ENCODE measurements at regions not wholly inside any gene's neighbourhood (a gene's known extent, or its start where the extent isn't known, plus 50 kb on each side); places are given as distances from the start of the nearest gene placed in this dataset.

- TF ChIP-seq CREB1 (IDR thresholded peaks at IDR 0.05; ENCODE audit: low read depth) (no peak), CEBPB (IDR thresholded peaks at IDR 0.05) (no peak), REST (IDR thresholded peaks at IDR 0.05; ENCODE audit: low read depth) (no peak), TAF1 (IDR thresholded peaks at IDR 0.05; ENCODE audit: low read depth) (no peak), MAX (IDR thresholded peaks at IDR 0.05) (no peak), TCF12 (IDR thresholded peaks at IDR 0.05; ENCODE audit: low read depth) (no peak), EP300 (IDR thresholded peaks at IDR 0.05; ENCODE audit: borderline replicate concordance) (no peak)
Observed at GRCh38 chr12:111171832-111172231, 197.1 kb downstream of the PHETA1 start.

GRCh38 chr12:111171345-111171744 lies 197.6 kb downstream of the PHETA1 start:
- TF ChIP-seq EP300 (IDR thresholded peaks at IDR 0.05; ENCODE audit: borderline replicate concordance) (no peak), EGR1 (IDR thresholded peaks at IDR 0.05) (no peak), ZBTB7A (IDR thresholded peaks at IDR 0.05; ENCODE audit: low read depth) (no peak), NFIC (IDR thresholded peaks at IDR 0.05) (no peak), CEBPB (IDR thresholded peaks at IDR 0.05) (no peak), FOXM1 (IDR thresholded peaks at IDR 0.05; ENCODE audit: borderline replicate concordance, low read depth) (no peak), REST (IDR thresholded peaks at IDR 0.05; ENCODE audit: low read depth) (no peak), USF1 (IDR thresholded peaks at IDR 0.05) (no peak), CREB1 (IDR thresholded peaks at IDR 0.05; ENCODE audit: low read depth) (no peak), TEAD4 (IDR thresholded peaks at IDR 0.05) (no peak), TAF1 (IDR thresholded peaks at IDR 0.05; ENCODE audit: low read depth) (no peak), MAX (IDR thresholded peaks at IDR 0.05) (no peak), RAD21 (IDR thresholded peaks at IDR 0.05; ENCODE audit: low read depth) (no peak), YY1 (IDR thresholded peaks at IDR 0.05; ENCODE audit: low read depth) (no peak), TCF12 (IDR thresholded peaks at IDR 0.05; ENCODE audit: low read depth) (no peak)

- TF ChIP-seq CEBPB (IDR thresholded peaks at IDR 0.05) (no peak), EP300 (IDR thresholded peaks at IDR 0.05; ENCODE audit: borderline replicate concordance) (no peak), NFIC (IDR thresholded peaks at IDR 0.05) (no peak)
Observed at GRCh38 chr12:111170543-111170942, 198.4 kb downstream of the PHETA1 start.

- TF ChIP-seq CEBPB (IDR thresholded peaks at IDR 0.05) (no peak), TAF1 (IDR thresholded peaks at IDR 0.05; ENCODE audit: low read depth) (no peak), REST (IDR thresholded peaks at IDR 0.05; ENCODE audit: low read depth) (no peak), USF1 (IDR thresholded peaks at IDR 0.05) (no peak), EP300 (IDR thresholded peaks at IDR 0.05; ENCODE audit: borderline replicate concordance) (no peak), CREB1 (IDR thresholded peaks at IDR 0.05; ENCODE audit: low read depth) (no peak), NFIC (IDR thresholded peaks at IDR 0.05) (no peak), TCF12 (IDR thresholded peaks at IDR 0.05; ENCODE audit: low read depth) (no peak), ZBTB7A (IDR thresholded peaks at IDR 0.05; ENCODE audit: low read depth) (no peak), TEAD4 (IDR thresholded peaks at IDR 0.05) (no peak), MAX (IDR thresholded peaks at IDR 0.05) (no peak), FOXM1 (IDR thresholded peaks at IDR 0.05; ENCODE audit: borderline replicate concordance, low read depth) (no peak), RAD21 (IDR thresholded peaks at IDR 0.05; ENCODE audit: low read depth) (no peak), EGR1 (IDR thresholded peaks at IDR 0.05) (no peak), YY1 (IDR thresholded peaks at IDR 0.05; ENCODE audit: low read depth) (no peak)
Observed at GRCh38 chr12:111169456-111169855, 199.4 kb downstream of the PHETA1 start.

- TF ChIP-seq TCF12 (IDR thresholded peaks at IDR 0.05; ENCODE audit: low read depth): no peak
Observed at GRCh38 chr12:111169032-111169431, 199.9 kb downstream of the PHETA1 start.

Measured in Ishikawa (cell line).